Keratinocyte (primary cell): ENCODE measurements at regions not wholly inside any gene's neighbourhood (a gene's known extent, or its start where the extent isn't known, plus 50 kb on each side); places are given as distances from the start of the nearest gene placed in this dataset.

ENCODE experiments used
- DNase-seq: peaks from one replicate; pipeline ENCODE4 v3.0.0-alpha.2; 2011; ENCODE audit warnings: low read depth, missing footprints, low spot score
- FAIRE-seq: peaks from 2 replicates; lab custom pipeline; 2011; peaks lifted over from hg19 to GRCh38; lab: Jason Lieb, UNC
- H2AFZ ChIP-seq: 2 replicates; pipeline ENCODE4 v1.6.0; 2012; ENCODE audit warnings: low read length, control low read depth, inconsistent platforms; ENCODE audit not compliant: control insufficient read depth
- H3K27ac ChIP-seq: 2 replicates; pipeline ENCODE4 v1.5.1; 2011; ENCODE audit warnings: low read length; ENCODE audit not compliant: control insufficient read depth, insufficient read depth
- H3K27me3 ChIP-seq: 3 replicates; pipeline ENCODE4 v1.6.0; 2011; ENCODE audit warnings: low read length; ENCODE audit not compliant: control insufficient read depth, insufficient read depth; ENCODE audit errors: extremely low read depth
- H3K36me3 ChIP-seq, 2 experiments: 2 replicates in 1 of 2; 3 replicates in 1 of 2; pipeline ENCODE4 v1.5.1; 2011; ENCODE audit warnings: low read length in 2 of 2, mild to moderate bottlenecking in 1 of 2; ENCODE audit not compliant: control insufficient read depth in 2 of 2, insufficient read depth in 2 of 2; ENCODE audit errors: extremely low read depth in 1 of 2
- H3K4me1 ChIP-seq: 3 replicates; pipeline ENCODE4 v1.5.1; 2011; ENCODE audit warnings: low read length; ENCODE audit not compliant: control insufficient read depth, insufficient read depth; ENCODE audit errors: extremely low read depth
- H3K4me2 ChIP-seq: 3 replicates; pipeline ENCODE4 v1.6.0; 2011; ENCODE audit warnings: low read depth, low read length; ENCODE audit not compliant: control insufficient read depth, insufficient read depth; ENCODE audit errors: extremely low read depth
- H3K4me3 ChIP-seq, 3 experiments: fragments of 200-600 bp in 1 of 3; sonication (generic) in 1 of 3; 2 replicates in 2 of 3; 3 replicates in 1 of 3; pipeline ENCODE4 v1.5.1; 2011 to 2016; ENCODE audit warnings: low read length in 3 of 3, mild to moderate bottlenecking in 3 of 3, control low read depth in 2 of 3, inconsistent platforms in 1 of 3, low read depth in 1 of 3, mixed read lengths in 1 of 3, mixed run types in 1 of 3, moderate library complexity in 1 of 3; ENCODE audit not compliant: control insufficient read depth in 2 of 3, insufficient read depth in 2 of 3; ENCODE audit errors: extremely low read depth in 1 of 3
- H3K79me2 ChIP-seq: 2 replicates; pipeline ENCODE4 v1.6.0; 2012; ENCODE audit warnings: low read length; ENCODE audit not compliant: control insufficient read depth, insufficient read depth
- H3K9ac ChIP-seq: 3 replicates; pipeline ENCODE4 v1.6.0; 2011; ENCODE audit warnings: low read length; ENCODE audit not compliant: control insufficient read depth, insufficient read depth; ENCODE audit errors: extremely low read depth
- H3K9me1 ChIP-seq: 3 replicates; pipeline ENCODE4 v1.6.0; 2011; ENCODE audit warnings: low read length; ENCODE audit not compliant: control insufficient read depth, insufficient read depth; ENCODE audit errors: extremely low read depth
- H3K9me3 ChIP-seq: 2 replicates; pipeline ENCODE4 v1.5.1; 2012; ENCODE audit warnings: low read depth, low read length; ENCODE audit not compliant: control insufficient read depth
- H4K20me1 ChIP-seq: 3 replicates; pipeline ENCODE4 v1.6.0; 2011; ENCODE audit warnings: low read length; ENCODE audit not compliant: control insufficient read depth, insufficient read depth; ENCODE audit errors: extremely low read depth
- EZH2 ChIP-seq: IDR thresholded peaks from one replicate; pipeline ENCODE4 v1.6.1; 2012; ENCODE audit warnings: inconsistent platforms, mild to moderate bottlenecking, low read length, moderate library complexity
- dilution Hi-C: fragments of 300-500 bp; cut with MboI; formaldehyde crosslinking; loops from one replicate; pipeline ENCODE4 v1.7.0; 2020; ENCODE audit warnings: low sequenced_read_pairs; ENCODE audit not compliant: extremely low pct_ligation_motif_present
- TF ChIP-seq, protein P1 (sequence below), 3 experiments: IDR thresholded peaks in 1 of 3; conservative IDR thresholded peaks in 1 of 3; optimal IDR thresholded peaks in 1 of 3; 2 replicates in 2 of 3; 3 replicates in 1 of 3; pipeline versions ENCODE3 to v1.5.1; 2011; ENCODE audit warnings: low read length in 3 of 3, mild to moderate bottlenecking in 3 of 3, moderate library complexity in 2 of 3, control low read depth in 1 of 3, inconsistent platforms in 1 of 3; ENCODE audit not compliant: insufficient read depth in 2 of 3; ENCODE audit errors: extremely low read depth in 1 of 3

- DNase-seq = no peak
These were observed 809.5 kb upstream of the GOT2 start for GRCh38 chr16:59543641-59544040.

DNA sequence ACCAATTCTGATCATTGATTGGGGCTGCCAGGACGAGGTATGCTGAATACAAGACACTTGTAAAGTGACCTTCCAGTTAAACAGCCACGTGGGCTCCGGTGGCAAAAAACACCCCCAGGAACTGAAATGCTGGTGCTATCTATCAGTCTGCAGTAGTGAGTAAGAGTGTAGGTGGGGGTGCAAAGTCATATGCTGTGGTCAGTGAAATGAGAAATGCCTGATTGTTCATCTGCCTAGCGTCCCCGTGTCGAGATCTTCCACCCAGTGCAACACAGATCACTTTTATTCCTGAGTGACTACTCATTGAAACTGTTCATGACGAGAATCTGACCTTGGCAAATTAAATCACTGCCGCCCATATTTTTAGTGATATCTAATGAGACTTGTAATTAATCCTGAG is 806.5 kb upstream of the GOT2 start:
- H3K4me3 ChIP-seq = no peak overlapping the region
- no peak overlapping the region for H3K27ac ChIP-seq
- TF ChIP-seq, protein P1, sequence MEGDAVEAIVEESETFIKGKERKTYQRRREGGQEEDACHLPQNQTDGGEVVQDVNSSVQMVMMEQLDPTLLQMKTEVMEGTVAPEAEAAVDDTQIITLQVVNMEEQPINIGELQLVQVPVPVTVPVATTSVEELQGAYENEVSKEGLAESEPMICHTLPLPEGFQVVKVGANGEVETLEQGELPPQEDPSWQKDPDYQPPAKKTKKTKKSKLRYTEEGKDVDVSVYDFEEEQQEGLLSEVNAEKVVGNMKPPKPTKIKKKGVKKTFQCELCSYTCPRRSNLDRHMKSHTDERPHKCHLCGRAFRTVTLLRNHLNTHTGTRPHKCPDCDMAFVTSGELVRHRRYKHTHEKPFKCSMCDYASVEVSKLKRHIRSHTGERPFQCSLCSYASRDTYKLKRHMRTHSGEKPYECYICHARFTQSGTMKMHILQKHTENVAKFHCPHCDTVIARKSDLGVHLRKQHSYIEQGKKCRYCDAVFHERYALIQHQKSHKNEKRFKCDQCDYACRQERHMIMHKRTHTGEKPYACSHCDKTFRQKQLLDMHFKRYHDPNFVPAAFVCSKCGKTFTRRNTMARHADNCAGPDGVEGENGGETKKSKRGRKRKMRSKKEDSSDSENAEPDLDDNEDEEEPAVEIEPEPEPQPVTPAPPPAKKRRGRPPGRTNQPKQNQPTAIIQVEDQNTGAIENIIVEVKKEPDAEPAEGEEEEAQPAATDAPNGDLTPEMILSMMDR (optimal IDR thresholded peaks at IDR 0.05 in 1 of 3, IDR thresholded peaks at IDR 0.05 in 1 of 3, conservative IDR thresholded peaks at IDR 0.05 in 1 of 3; ENCODE audit: extremely low read depth in 1 of 3, insufficient read depth in 2 of 3, low read length in 3 of 3) = no peak
- no peak for TF ChIP-seq EZH2
- H3K9ac ChIP-seq = no peak overlapping the region
- no peaks in the 10 kb centered on the region for H3K4me1 ChIP-seq
- DNase-seq = no peak
- FAIRE-seq = no peak
- no peaks in the 10 kb centered on the region for H4K20me1 ChIP-seq
- no peaks in the 10 kb centered on the region for H3K79me2 ChIP-seq
- no peaks in the 10 kb centered on the region for H3K36me3 ChIP-seq
- dilution Hi-C loops = no loop called here
- H3K9me3 ChIP-seq = no peaks in the 10 kb centered on the region
- H3K27me3 ChIP-seq = no peaks in the 10 kb centered on the region
- no peak overlapping the region for H3K4me2 ChIP-seq
- no peak overlapping the region for H2AFZ ChIP-seq
- no peaks in the 10 kb centered on the region for H3K9me1 ChIP-seq

More at GRCh38 chr16:59543641-59544040, 809.5 kb upstream of the GOT2 start:
- H3K79me2 ChIP-seq = no peaks in the 10 kb centered on the region
- H4K20me1 ChIP-seq = no peaks in the 10 kb centered on the region
- H3K27me3 ChIP-seq = no peaks in the 10 kb centered on the region
- no peak overlapping the region for H3K4me3 ChIP-seq
- no peak overlapping the region for H3K4me2 ChIP-seq
- H3K9me1 ChIP-seq = no peaks in the 10 kb centered on the region
- no peaks in the 10 kb centered on the region for H3K4me1 ChIP-seq
- no peak overlapping the region for H2AFZ ChIP-seq
- no peak for FAIRE-seq
- no peak overlapping the region for H3K9ac ChIP-seq
- dilution Hi-C loops = no loop called here
- no peaks in the 10 kb centered on the region for H3K36me3 ChIP-seq
- H3K9me3 ChIP-seq = no peaks in the 10 kb centered on the region
- TF ChIP-seq, protein P1 (optimal IDR thresholded peaks at IDR 0.05 in 1 of 3, IDR thresholded peaks at IDR 0.05 in 1 of 3, conservative IDR thresholded peaks at IDR 0.05 in 1 of 3; ENCODE audit: extremely low read depth in 1 of 3, insufficient read depth in 2 of 3, low read length in 3 of 3) = no peak
- TF ChIP-seq EZH2 = no peak
- H3K27ac ChIP-seq = no peak overlapping the region
